Neutrophil (primary cell): ENCODE measurements at regions not wholly inside any gene's neighbourhood (a gene's known extent, or its start where the extent isn't known, plus 50 kb on each side); places are given as distances from the start of the nearest gene placed in this dataset.
"Not testable (repeated sequence)": the region's sequence is repeated elsewhere in the genome, so short reads cannot be mapped to it uniquely, and the experiment has no call there.

ENCODE experiments used
- H3K27ac ChIP-seq: fragments of 200-600 bp; sonication (generic); 2 replicates; pipeline ENCODE4 v1.5.1; 2016; ENCODE audit warnings: mild to moderate bottlenecking, moderate library complexity
- H3K27me3 ChIP-seq: fragments of 200-600 bp; sonication (generic); 2 replicates; pipeline ENCODE4 v1.6.0; 2016; ENCODE audit warnings: mild to moderate bottlenecking
- H3K36me3 ChIP-seq: fragments of 200-600 bp; sonication (generic); 2 replicates; pipeline ENCODE4 v1.5.1; 2017
- H3K4me1 ChIP-seq, 2 experiments: fragments of 200-600 bp in 1 of 2; sonication (generic) in 1 of 2; 1 replicate in 1 of 2; 2 replicates in 1 of 2; pipeline versions ENCODE4 v1.5.1 to v1.6.1; 2013 to 2016; ENCODE audit warnings: low read depth in 1 of 2, low read length in 1 of 2, mild to moderate bottlenecking in 1 of 2, moderate library complexity in 1 of 2; ENCODE audit not compliant: control insufficient read depth in 1 of 2, insufficient read depth in 1 of 2
- H3K4me3 ChIP-seq, 2 experiments: fragments of 200-600 bp in 1 of 2; sonication (generic) in 1 of 2; 1 replicate in 1 of 2; 2 replicates in 1 of 2; pipeline ENCODE4 v1.5.1; 2013 to 2016; ENCODE audit warnings: low read depth in 1 of 2, low read length in 1 of 2, mild to moderate bottlenecking in 1 of 2, moderate library complexity in 1 of 2
- H3K9me3 ChIP-seq: fragments of 200-600 bp; sonication (generic); 2 replicates; pipeline ENCODE4 v1.5.1; 2016
- TF ChIP-seq, protein P1 (sequence below): fragments of 200-600 bp; sonication (generic); IDR thresholded peaks from 2 replicates; pipeline ENCODE4 v1.5.1; 2016; ENCODE audit warnings: antibody characterized with exemption

DNA sequence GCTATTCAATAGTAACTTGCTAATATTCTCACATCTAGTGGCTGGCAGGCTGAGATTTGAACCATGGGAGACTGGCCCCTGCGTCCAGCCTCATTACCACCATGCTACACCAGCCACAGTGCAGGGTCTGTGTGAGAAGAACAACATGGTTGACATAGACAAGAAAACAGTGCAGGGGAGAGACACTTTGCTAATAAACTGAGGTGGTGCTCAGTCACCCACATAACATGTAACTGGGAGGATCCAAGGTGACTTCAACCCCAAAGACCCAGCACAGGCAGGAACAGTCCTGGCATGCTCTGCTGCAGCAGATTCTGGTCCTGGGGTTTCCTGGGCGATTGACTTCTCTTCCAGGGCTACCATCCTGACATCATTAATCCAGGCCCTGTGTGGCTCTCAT, 143.1 kb downstream of the CSNK2A3 start:
- no peak overlapping the region for H3K27ac ChIP-seq
- H3K9me3 ChIP-seq, result no peaks in the 10 kb centered on the region
- H3K36me3 ChIP-seq, result no peaks in the 10 kb centered on the region
- TF ChIP-seq, protein P1, sequence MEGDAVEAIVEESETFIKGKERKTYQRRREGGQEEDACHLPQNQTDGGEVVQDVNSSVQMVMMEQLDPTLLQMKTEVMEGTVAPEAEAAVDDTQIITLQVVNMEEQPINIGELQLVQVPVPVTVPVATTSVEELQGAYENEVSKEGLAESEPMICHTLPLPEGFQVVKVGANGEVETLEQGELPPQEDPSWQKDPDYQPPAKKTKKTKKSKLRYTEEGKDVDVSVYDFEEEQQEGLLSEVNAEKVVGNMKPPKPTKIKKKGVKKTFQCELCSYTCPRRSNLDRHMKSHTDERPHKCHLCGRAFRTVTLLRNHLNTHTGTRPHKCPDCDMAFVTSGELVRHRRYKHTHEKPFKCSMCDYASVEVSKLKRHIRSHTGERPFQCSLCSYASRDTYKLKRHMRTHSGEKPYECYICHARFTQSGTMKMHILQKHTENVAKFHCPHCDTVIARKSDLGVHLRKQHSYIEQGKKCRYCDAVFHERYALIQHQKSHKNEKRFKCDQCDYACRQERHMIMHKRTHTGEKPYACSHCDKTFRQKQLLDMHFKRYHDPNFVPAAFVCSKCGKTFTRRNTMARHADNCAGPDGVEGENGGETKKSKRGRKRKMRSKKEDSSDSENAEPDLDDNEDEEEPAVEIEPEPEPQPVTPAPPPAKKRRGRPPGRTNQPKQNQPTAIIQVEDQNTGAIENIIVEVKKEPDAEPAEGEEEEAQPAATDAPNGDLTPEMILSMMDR, result no peak
- no peak overlapping the region for H3K4me3 ChIP-seq
- peaks cover 28% of the 10 kb centered on the region for H3K27me3 ChIP-seq
- no peaks in the 10 kb centered on the region for H3K4me1 ChIP-seq

DNA sequence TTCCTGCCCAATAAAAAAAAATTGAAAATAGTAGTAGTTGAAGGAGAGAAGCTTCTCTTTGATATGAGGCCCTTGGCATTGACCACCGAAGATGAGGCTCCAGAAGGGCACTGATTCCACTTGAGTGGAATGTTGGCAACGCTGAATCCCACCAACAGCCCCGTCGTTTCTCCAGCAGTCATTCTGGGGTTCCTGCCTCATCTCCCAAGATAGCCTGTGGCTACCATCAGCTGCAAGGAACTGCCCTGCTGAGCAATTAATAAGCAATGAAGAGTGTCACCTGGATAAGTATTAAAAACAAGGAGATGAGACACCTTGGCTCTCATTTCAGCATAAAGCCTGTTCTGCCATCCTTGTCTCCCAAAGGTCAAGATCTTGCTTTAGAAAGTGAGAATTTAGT, 144.1 kb downstream of the CSNK2A3 start:
- Histone ChIP-seq H3K4me3 (no peak overlapping the region), H3K27ac (no peak overlapping the region), H3K36me3 (no peaks in the 10 kb centered on the region), H3K9me3 (no peaks in the 10 kb centered on the region), H3K27me3 (peaks cover 22% of the 10 kb centered on the region), H3K4me1 (no peaks in the 10 kb centered on the region)
- TF ChIP-seq, protein P1, result no peak

- no peak overlapping the region for H3K4me3 ChIP-seq
- no peaks in the 10 kb centered on the region for H3K4me1 ChIP-seq
- TF ChIP-seq, protein P1, result no peak
- peaks cover 13% of the 10 kb centered on the region for H3K27me3 ChIP-seq
- no peak overlapping the region for H3K27ac ChIP-seq
- H3K36me3 ChIP-seq, result no peaks in the 10 kb centered on the region
- H3K9me3 ChIP-seq, result no peaks in the 10 kb centered on the region
These were observed 145.6 kb downstream of the CSNK2A3 start for GRCh38 chr11:11207428-11207827.

DNA sequence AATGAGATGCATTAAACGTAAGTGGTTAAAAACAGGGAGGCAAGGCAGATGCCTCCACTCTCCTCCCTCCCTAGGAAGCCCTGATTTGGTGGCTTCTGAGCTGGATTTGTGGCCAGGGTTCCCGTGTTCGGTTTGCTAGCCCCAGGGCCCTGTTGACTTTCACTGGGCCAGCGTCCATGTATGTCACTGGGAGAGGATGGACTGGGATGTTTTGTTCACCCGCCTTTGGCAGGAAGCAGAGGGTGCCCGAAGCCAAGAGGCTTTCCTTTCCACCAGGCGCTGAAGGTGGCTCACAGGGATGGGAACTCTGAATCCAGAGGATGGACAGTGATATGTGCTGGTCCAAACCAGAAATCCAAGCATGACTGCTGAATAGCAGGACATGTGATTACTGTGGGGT, 146.6 kb downstream of the CSNK2A3 start:
- Histone ChIP-seq H3K4me1 (no peaks in the 10 kb centered on the region), H3K27ac (no peak overlapping the region), H3K9me3 (no peaks in the 10 kb centered on the region), H3K27me3 (peaks cover 13% of the 10 kb centered on the region), H3K4me3 (no peak overlapping the region), H3K36me3 (no peaks in the 10 kb centered on the region)
- TF ChIP-seq, protein P1, result no peak

DNA sequence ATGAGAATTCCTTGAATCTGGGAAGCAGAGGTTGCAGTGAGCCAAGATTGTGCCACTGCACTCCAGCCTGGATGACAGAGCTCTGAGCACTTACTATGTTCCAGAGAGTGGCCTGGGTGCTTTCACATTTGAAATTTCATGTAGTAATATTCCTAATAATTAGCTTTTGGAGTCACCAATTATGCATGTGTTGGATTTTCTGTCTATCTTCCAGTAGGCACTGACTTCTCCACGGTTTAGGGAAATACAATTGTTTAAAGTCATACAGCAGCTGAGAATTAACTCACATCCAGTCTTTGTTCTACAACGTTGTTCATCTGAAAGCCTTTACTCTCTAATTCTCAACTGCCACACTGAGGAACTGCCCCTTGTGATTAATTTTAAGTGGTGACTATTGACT, 150.2 kb downstream of the CSNK2A3 start:
- Histone ChIP-seq H3K4me1 (no peaks in the 10 kb centered on the region), H3K36me3 (no peaks in the 10 kb centered on the region), H3K27ac (no peak overlapping the region), H3K27me3 (peaks cover 6% of the 10 kb centered on the region), H3K4me3 (no peak overlapping the region), H3K9me3 (no peaks in the 10 kb centered on the region)
- TF ChIP-seq, protein P1, result no peak

GRCh38 chr11:11201302-11201701, 151.7 kb downstream of the CSNK2A3 start:
- not testable (repeated sequence) for H3K36me3 ChIP-seq, H3K9me3 ChIP-seq, H3K4me3 ChIP-seq, H3K4me1 ChIP-seq, H3K27ac ChIP-seq, H3K27me3 ChIP-seq
